Astrocyte of the spinal cord (primary cell): ENCODE measurements at regions not wholly inside any gene's neighbourhood (a gene's known extent, or its start where the extent isn't known, plus 50 kb on each side); places are given as distances from the start of the nearest gene placed in this dataset.

Experiments used
- DNase-seq: peaks from one replicate; pipeline ENCODE4 v3.0.0; 2011; ENCODE audit warnings: low read depth, low spot score
- H3K4me3 ChIP-seq: 2 replicates; pipeline ENCODE4 v1.5.1; 2011; ENCODE audit warnings: low read depth, mild to moderate bottlenecking, low read length, moderate library complexity
- CTCF ChIP-seq: IDR thresholded peaks from 2 replicates; pipeline ENCODE4 v1.5.1; 2012; ENCODE audit warnings: low read depth, mild to moderate bottlenecking, low read length, inconsistent platforms
- in situ Hi-C: cut with HindIII; loops from 2 replicates; pipeline ENCODE4 v1.10.0; 2017; ENCODE audit warnings: low sequenced_read_pairs

DNA sequence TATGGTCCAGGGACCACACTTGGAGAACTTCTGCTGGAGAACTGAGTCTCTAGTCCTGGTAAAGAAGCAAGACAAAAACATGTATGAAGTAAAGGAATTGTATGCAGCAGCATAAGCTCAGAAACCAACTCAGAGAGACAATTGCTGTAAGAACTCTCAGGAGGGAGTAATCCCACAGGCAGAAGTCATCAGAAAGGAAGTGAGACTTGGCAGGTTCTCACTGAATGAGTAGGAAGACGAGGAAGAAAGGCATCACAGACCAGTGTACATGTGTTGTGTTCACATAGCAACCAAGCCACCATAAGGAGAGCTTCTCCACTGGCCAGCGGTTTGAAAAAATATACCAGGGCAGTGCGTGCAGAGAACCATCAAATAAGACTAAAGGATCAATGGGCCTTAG, 57.9 kb upstream of the FST start:
- in situ Hi-C loops: no loop called here
- H3K4me3 ChIP-seq: no peak overlapping the region
- TF ChIP-seq CTCF: no peak
- DNase-seq: peak; percentile 87

DNA sequence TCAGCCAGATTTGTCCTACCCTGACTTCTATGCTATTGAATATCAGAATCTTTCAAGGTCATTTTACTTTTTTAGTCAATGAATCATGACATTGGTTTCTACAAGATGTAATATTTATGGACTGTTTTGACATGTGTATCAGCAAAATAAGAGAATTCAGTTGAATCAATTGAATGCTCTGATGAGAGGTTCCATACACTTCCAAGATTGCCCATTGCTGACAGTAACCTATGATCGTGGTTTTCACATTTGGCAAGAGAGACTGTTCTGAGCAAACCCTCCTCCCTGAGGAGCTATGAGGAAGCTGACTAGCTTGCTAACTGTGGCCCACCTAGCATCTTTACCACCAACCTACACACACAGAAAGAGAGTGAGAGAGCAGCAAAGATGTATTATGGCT, 56.7 kb upstream of the FST start:
- TF ChIP-seq CTCF: no peak
- DNase-seq: peak; percentile 47
- in situ Hi-C loops: no loop called here
- no peak overlapping the region for H3K4me3 ChIP-seq

- in situ Hi-C loops: no loop called here
- DNase-seq: no peak
- no peak for TF ChIP-seq CTCF
- no peak overlapping the region for H3K4me3 ChIP-seq
Observed at GRCh38 chr5:53424686-53425615, 55.5 kb upstream of the FST start.

DNA sequence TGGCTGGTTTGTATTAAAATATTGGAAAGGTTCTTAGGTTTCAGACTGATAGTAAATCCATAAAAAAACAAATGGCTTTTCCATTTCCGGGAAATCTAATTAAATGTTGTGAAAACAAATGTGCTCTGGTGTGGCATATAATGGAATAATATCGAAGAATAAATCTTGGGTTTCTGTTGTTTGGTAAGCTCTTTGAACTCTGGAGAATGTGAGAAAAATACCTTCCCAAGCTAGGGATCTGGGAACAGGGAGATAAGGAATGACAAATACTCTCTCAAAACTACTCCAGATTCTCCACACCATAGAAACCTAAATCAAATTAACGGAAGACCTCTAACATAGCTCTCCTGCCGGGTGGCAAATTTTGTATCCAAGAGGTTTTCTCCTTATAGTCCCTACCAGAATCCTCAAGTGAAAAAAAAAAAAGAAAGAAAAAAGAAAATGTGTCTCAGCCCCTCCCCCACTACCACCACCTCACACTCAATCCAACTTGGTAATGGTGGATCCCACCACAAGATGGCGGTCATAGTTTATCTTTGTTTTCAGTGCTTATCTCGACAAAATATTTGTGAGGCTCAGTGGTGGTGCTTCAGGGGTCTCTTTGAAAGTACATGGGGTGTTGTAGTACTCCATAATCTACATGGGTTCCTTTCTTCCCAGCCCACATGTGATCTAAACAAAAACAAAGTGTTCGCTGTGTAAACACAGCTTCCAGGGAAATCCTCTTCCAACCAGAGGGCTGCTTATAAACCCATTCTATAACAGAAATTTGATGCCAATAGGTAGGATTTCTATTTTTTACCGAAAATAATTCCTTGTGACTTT, 54.5 kb upstream of the FST start:
- no peak overlapping the region for H3K4me3 ChIP-seq
- no peak for DNase-seq
- in situ Hi-C loops: no loop called here
- TF ChIP-seq CTCF: peak; percentile 16

DNA sequence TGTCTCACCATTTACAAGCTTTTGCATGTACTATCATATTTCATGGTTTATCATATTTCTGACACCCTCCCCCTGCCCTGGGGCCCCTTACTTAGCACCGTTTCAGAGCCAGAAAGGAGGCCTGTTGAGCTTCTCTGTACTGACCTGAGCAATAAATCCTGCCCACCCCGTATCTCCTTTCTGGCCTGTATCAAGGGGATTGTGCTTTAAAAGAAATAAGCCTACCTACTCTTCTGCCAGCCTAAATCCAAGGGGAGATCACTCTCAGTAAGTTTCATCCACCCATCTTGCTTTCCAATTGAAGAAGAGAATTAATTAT, 54.0 kb upstream of the FST start:
- no peak for TF ChIP-seq CTCF
- in situ Hi-C loops: no loop called here
- H3K4me3 ChIP-seq: no peak overlapping the region
- DNase-seq: no peak

DNA sequence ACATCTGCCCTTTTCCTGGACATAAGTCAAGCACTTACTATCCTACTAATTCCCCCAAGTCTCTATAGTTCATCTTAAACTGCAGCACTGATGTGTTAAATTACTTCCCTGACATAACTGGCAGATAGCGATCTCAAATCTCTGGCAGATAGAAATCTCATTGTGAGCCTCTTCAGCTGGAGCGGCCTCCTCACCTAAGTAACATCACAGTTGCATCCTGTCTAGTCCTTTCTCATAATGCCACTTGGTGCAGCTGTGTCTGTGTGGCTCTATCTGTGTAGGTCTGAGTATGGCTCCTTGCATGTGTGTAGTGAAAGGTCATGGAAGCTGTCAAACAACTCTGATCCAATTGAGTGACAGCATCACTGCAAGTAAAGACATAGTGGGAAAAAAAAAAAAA, 53.6 kb upstream of the FST start:
- TF ChIP-seq CTCF: no peak
- no peak overlapping the region for H3K4me3 ChIP-seq
- DNase-seq: no peak
- in situ Hi-C loops: no loop called here
